GM19043 (cell line): ENCODE measurements at regions not wholly inside any gene's neighbourhood (a gene's known extent, or its start where the extent isn't known, plus 50 kb on each side); places are given as distances from the start of the nearest gene placed in this dataset.

ENCODE experiments used
- ATAC-seq: cut with Tn5 transposase; IDR thresholded peaks from one replicate; pipeline ENCODE4 v1.9.1; 2021; ENCODE audit warnings: low read depth; ENCODE audit not compliant: unreplicated experiment

DNA sequence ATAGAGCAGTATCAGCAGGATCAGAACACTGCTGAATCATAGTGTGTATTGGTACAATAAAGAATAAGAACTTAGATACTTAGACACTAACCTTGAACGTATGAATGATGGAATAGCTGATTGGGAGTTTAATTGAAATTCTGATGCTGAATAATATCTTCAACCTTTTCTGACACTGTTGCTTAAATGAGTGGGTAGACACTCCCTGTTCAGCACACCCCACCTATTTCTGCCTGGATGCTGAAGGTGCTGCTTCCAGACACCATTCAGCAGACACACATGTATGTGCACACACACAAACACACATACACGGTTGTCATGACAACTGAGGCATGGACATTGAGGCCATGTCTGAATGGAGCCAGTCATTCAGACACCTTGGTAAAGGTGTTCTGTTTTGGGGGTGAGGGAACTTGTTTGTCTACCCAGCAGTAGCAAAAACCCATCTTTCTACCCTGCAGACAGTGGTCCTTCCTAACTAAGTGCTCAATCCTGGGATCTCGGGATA is 54.3 kb downstream of the TMEM215 start:
- ATAC-seq = no peak

DNA sequence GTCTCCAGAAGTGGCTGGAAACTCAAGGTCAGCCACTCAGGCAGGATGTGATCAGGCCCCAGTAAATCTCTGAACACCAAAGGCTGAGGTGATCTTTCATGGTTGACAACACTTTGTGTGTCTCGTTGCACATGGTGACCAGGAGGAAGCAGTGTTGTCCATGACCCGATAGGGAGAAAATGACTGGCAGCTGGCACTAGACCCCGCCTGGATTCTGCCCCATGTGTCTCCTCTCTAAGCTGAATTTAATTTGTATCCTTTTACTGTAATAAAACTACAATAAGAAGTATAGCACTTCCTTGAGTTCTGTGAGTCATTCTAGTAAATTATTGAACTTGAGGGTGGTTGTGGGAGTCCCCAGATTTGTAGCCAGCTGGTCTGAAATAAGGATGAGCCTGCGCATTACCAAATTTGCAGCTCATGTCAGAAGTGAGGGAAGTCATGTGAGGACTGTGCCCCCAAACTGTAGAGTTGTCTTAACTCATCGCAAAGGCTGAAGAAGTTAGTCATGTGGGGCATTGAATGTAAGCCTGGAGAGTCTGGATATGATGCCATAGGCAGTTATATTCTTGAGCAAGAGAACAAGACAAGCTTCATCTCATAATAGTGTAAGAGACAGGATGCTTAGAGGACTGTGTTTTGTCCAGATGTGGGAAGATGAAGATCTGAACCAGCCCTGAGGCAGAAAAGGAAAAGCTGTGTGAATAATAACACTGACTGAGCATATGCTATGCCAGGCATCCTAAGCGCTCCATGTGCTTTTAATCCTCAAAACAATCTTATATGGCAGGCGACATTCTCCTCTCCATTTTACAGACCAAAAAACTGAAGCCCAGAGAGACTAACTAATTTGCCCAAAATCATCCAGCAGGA is 55.9 kb downstream of the TMEM215 start:
- ATAC-seq = peak; percentile 60

DNA sequence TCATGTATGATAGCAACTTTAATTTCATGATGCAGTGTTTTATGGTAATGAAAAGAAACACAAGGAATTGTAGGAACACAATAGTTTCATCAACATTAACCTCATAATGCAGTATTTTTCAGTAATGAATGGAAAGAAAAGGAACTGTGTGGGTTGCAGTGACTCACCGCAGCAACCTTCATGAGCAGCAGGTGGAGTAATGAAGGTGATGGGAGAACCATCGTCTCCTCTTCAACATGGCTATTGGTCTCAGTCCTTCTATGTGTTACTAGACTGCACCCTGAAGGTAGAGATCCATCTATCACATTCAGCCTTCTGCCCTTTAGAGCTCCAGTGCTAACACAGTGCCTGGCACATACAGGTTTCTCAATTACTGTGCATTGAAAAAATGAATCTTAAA is 58.0 kb downstream of the TMEM215 start:
- no peak for ATAC-seq

DNA sequence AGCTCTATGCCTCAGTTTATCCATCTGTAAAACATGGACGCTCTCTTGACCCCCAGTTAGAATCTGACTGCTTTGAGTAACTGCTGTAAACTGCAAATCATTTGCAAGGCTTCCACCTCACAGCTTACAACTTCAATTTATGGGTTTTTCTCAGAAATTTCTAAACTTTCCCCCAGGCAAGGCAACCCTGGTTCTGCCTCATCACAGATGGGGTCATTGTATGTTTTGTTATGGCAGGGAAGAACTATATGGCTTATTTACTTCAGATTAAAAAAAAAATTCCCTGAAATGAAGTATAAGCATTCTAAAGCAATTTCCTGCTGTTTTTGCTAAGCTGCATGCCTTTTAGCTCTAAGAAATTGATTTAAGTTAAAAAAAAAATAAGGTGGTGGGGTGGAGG is 60.0 kb downstream of the TMEM215 start:
- ATAC-seq = no peak

DNA sequence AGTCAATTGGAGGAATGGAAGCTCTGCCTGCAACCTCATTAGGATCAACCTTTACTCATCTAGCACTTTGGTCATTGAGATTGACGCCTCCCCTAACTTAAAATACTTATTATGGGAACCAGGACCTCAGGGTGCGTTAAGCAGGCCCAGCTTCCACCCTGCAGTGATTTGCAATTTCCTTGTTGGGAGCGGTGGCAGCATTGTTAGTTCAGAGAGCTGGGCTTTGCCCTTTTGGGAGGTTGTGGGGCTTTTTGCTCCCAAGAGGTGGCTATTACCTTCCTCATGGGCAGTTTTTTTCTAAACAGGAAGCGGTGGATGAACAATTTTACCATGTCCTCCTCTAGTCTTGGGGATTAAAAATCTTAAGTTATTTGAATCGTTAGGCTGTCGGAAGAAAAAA is 60.9 kb downstream of the TMEM215 start:
- no peak for ATAC-seq

DNA sequence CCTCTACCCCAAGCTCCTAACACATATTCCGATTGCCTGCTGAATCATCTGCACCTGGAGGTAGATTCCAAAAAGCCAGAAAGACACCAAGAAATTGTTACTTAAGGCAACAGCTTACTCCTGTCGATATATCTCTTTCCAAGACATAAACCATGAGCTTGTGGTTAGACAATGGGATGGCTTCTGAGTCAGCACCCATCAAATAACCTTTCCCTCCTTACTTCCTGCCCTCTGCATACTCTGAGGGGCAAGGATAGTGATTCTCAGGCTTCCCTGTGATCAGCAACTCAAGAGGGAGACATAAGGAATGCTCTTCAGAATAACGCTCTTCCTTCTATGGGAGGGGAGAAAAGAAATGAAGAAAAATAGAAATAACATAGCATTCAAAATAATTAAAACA is 70.9 kb downstream of the TMEM215 start:
- ATAC-seq = no peak

DNA sequence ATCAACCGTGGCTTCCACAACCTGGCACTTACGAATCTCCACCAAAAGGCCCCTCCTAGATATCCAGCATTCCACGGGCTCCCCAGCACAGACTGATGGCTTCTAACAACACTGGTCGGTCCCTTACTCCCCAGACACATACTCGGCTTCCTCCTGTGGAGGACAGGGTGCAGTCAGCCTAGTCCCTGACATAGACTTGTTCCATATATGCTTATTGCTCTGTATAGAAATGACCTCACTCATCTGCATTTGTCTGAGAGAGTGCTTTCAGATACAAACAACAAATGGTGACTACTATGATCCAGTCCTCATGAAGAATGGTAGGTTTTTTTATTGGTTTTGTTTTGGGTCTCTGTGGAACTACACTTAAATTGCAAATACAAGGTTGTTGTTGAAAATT is 72.4 kb downstream of the TMEM215 start:
- no peak for ATAC-seq

DNA sequence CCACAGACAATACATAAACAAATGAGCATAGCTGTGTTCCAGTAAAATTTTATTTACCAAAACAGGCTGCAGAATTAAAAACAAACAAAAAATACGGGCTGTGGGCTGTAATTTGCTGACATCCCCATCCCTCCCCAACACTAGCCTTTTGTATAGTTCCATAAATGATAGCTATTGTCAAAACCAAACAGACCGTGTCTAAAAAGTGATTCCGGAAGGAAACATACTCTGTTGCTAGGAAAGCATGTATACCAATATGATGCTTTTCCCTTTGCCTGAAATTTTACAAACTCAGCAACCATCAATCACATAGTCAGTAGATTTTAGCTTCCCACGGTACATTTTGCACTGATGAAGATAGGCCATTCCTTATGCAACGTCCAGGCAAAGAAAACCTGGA is 80.0 kb downstream of the TMEM215 start:
- ATAC-seq = no peak

DNA sequence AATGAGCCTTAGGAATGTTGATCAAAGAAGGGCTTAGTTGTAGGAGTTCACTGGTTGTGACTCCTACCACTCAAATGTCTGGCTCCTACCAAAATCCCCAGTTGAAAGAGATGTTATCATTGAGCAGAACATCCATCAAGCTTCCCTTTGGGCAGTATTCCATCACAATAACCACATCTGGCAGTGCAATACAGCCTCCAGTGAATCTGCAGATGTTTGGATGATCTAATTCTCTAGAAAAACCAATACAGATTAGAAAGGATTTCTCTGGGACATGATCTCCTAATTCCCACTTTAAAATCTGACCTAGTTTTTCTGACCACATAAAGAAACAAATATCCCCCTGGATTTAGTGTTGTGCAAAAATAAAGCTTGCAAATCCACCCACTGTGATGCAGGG is 81.6 kb downstream of the TMEM215 start:
- ATAC-seq = no peak

DNA sequence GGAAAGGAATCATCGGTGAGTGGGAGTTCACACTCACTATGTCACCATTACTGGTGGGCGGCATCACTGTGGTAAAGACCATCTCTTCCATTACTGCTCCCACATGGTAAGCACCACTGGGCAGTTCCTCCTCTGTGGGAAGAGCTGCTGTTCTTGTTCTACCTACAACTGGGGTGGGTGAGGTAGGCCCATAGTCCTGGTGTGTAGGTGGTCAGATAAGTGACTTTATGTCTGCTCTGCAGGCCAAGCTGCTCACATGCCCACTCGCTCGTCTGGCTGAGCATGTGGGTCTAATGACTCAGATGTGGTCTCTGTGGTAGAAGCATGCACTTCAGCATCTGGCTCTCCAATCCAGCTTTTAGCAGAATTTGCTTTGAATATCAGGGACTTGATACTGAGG is 82.9 kb downstream of the TMEM215 start:
- no peak for ATAC-seq

DNA sequence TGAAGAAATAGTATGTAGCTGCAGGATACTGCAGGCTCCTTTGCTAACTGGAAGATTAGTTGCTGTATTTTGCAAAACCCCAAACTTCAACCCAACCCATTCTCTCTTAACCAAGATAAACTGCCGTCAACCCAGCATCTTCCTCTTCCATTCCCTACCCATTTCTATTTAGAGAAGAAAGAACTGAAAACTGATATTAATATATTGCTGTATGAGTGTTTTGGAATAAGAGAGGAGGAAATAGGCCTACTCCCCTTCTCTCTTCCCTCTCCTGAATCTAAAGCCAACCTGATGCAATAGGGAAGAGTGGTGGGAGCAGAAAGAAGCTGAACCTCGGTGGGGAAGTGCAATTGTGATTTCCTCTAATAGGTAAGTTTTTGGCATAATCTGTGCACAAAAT is 83.7 kb downstream of the TMEM215 start:
- no peak for ATAC-seq

DNA sequence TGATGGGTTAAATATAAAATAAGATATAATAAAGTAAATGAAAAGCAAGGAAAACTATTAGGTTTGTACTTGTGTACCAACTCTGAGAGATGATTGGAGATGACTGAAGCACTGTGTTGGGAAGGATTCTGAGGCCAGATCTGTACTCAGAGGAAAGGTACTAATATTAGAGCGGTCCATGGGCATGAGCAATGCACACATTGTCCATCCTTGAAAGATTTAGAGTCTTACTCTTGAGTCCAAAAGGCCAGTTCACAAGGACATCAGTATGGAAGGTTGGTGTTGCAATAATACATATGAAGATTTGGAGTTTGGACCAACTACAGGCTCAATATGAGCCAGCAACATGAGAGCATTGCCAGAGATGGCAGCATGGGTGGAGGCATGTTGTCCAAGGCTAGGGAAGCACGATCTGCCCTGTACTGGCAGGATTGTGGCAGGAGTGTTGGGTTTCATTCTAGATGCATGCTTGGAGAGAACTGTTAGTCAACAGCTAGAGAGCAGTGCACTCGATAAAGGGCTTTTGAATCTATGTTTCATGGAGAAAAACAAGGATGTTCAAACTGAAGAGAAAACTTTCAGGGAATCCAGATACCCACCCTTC is 84.4 kb downstream of the TMEM215 start:
- ATAC-seq = no peak

DNA sequence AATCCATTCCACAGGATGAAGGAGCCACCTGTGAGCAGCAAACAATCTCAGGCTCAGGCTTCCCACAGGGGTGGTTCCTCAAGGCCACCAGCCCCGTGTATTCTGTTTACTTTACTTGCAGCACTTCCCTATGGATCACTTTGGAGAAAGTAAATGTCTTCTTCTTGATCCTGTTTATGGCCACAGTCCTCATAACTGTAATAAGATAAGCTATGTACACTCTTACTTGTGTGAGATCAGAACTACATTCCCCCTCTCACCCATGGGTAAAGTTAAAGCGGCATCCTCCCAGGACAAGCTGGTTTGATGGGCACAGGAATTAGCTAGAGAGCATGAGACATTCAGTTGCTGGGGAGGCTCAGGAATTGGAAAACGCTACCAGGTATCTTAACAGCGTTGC is 86.1 kb downstream of the TMEM215 start:
- ATAC-seq = no peak

DNA sequence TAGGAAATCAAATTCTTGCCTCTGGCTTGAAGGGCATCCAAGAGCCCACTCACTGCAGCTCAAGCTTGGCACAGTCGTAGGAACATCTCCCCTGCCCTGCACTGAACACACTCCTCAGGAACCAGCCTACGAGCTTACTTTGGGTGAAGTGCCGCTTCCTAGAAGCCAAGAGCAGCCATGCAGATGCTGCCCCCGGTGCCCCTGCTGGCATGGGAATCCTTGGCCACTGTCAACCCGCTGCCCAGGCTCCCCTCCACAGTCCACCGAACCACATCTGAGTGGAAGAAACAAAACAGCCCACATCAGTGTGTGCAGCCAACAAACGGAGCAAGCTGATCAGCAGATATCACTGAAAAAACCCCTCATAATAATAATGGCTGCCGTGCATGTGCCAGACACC is 89.8 kb downstream of the TMEM215 start:
- ATAC-seq = no peak

DNA sequence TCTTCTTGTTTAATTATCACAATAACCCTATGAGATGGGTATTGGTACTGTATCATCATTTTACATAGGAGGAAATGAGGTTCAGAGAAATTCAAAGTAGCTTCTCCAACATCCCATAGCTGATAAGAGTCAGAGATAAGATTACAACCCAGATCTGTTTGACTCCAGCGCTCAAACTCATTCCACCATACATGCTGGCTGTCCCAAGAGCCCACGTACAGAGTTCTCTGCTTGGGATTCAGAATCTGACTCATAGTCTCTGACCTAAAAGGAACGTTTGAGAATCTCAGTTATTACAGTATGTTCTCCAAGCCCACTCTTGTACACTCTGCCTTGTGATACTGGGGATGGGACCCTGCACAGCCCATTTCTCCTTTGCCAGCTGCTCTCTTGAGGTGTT is 90.2 kb downstream of the TMEM215 start:
- ATAC-seq = no peak

DNA sequence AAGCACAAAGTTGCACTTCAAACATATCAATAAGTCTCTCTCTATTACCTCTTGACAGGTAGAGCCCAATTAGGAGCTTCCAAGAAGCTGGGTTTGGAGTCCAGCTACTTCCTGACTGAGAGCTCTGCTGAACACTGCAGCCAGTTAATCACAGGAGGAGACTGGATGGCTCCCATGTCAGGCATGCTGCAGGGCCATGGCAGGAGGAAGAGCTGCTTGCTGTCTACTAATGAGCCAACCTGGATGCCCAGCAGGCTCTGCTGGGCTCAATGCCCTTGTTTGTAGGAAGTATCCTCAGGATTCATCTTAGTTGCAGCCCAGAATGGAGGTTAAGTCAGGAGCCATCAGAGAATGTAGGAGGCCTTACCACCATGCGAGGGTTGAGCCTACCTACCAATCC is 91.9 kb downstream of the TMEM215 start:
- no peak for ATAC-seq

DNA sequence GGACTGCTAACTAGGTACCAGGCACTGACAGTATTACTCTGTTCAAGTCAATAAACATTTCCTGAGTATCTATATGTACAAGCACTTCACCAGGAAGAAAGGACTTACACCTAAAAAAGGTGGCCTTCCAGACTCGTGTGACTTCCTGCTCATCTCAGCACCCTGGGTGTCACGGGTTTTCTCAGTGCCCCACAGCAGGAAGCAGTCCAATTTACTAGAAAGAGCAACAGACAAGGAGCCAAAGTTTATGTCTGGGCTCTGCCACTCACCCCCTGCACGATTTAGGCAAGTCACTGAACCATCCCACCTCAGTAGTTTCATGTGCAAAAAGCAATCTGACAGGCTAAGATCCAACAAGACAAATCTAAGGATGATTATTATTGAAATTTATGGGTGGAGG is 92.4 kb downstream of the TMEM215 start:
- ATAC-seq = no peak

DNA sequence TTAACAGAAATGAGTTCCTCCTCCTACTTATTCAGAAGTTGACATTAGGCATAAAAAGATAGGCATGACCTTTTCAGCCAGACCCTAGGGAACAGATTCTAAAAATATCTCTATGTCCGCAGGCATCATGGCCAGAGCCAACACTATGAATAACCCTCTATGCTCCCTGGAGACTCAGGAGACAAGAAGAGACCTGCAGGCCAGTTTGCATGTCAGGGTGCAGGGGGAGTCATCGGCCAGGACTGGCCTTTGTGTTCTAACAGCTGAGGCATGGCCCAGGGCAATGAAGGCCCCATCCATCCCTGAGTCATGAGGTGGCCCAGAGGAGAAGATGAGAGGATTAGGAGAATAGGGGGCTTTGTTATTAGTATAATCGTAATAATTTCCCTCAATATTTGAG is 93.8 kb downstream of the TMEM215 start:
- no peak for ATAC-seq

DNA sequence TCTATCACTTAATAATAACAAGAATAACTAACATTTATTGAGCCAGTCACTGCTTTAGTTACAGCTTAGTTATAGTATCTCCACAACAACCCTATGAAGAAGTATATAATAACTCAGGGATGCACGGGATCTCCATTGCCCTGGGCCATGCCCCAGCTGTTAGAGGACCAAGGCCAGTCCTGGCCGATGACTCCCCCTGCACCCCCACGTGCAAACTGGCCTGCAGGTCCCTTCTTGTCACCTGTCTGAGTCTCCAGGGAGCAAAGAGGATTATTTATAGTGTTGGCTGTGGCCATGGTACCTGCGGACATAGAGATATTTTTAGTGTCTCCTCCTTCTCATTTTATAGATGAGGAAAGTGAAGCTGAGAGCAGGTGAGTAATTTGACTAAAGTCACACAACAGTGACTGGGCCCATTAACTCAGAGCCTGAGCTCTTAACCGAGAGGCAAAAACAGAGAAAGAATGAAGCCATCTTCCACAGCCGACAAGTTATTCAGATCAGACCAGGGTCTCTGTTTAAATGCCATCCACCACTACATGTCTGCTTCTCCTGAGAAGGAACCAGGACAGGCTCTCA is 94.4 kb downstream of the TMEM215 start:
- peak; percentile 50 for ATAC-seq

DNA sequence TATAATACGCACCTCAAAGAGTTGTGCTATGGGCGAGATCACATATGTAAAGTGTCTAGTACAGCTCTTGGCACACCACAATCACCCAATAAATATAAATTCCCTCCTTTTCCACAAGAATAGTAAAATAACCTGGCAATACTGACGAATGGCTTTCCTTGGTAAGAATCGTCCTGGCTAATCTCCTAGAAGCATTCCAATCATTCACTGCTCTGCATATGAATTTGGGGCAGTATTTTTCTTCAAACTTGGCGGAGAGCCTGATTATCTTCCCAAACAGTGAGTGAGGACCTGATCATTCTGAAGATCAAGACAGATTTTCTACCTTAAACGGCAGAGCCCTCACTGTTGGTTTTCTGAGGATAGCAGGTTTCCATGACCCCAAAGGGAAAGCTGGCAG is 96.0 kb downstream of the TMEM215 start:
- no peak for ATAC-seq

DNA sequence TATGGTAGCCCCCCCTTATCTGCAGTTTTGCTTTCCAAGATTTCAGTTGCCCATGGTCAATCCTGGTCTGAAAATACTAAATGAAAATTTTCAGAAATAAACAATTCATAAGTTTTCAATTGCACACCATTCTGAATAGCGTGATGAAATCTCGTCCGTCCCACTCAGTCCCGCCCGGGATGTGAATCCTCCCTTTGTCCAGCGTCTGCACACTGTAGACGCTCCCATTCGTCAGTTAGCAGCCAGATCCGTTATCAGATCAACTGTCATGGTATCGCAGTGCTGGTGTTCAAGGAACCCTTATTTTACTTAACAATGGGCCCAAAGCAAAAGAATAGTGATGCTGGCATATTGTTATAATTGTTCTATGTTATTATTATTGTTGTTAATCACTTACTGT is 98.6 kb downstream of the TMEM215 start:
- ATAC-seq = no peak

DNA sequence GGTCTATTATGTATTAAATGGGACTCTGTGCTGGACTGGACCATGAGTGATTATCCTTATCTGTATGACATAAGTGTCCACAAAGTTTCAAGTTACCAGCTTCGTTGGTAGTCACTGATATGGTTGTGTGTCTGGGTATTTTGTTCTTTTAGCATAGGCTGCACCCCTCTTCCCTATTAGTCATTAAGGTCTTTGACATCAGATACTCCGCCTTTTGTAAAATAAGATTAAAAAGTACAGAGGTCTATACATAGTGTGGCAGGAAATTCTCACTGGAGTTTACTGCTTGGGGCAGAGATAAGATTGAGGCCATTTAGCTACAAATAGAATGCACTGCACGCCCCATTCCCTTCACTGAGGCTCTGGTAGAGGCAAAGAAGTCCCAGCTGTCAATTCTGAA is 99.4 kb downstream of the TMEM215 start:
- no peak for ATAC-seq
